Activated CD8-positive, alpha-beta memory T cell treated with anti-CD3 and anti-CD28 coated beads, Interleukin-2, amount 50 U/mL, for 48 hours (primary cell): ENCODE measurements at regions not wholly inside any gene's neighbourhood (a gene's known extent, or its start where the extent isn't known, plus 50 kb on each side); places are given as distances from the start of the nearest gene placed in this dataset.
"Not testable (repeated sequence)": the region's sequence is repeated elsewhere in the genome, so short reads cannot be mapped to it uniquely, and the experiment has no call there.

ENCODE experiments used
- DNase-seq: peaks from one replicate; pipeline ENCODE4 v3.0.0-alpha.2; 2020

DNA sequence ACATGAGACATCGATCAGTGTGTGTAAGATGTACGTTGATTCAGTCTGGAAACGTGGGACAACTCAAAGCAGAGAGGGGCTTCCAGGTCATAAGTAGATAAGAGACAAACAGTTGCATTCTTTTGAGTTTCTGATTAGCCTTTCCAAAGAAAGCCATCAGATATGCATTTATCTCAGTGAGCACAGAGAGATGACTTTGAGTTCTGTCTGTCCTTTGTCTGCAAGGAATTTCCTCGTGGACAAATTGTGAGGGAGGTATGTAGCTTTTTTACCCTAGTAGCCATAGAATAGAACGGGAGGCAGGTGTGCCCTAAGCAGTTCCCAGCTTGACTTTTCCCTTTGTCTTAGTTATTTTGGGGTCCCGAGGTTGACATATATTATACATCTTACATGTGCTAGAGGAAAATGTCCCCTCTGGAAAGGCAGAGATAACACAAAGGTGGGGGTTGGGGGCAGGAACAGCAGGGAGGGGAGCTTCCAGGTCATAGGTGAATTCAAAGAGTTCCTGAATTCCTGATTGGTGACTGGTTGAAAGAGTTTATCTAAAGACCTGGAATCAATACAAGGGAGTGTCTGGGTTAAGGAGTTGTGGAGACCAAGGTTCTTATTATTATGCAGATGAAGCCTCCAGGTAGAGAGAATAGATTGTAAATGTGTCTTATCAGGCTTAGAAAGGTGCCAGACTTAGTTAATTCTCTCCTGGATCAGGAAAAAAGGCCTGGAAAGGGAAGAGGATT, 237.0 kb downstream of the NFATC2 start:
- DNase-seq = no peak

DNA sequence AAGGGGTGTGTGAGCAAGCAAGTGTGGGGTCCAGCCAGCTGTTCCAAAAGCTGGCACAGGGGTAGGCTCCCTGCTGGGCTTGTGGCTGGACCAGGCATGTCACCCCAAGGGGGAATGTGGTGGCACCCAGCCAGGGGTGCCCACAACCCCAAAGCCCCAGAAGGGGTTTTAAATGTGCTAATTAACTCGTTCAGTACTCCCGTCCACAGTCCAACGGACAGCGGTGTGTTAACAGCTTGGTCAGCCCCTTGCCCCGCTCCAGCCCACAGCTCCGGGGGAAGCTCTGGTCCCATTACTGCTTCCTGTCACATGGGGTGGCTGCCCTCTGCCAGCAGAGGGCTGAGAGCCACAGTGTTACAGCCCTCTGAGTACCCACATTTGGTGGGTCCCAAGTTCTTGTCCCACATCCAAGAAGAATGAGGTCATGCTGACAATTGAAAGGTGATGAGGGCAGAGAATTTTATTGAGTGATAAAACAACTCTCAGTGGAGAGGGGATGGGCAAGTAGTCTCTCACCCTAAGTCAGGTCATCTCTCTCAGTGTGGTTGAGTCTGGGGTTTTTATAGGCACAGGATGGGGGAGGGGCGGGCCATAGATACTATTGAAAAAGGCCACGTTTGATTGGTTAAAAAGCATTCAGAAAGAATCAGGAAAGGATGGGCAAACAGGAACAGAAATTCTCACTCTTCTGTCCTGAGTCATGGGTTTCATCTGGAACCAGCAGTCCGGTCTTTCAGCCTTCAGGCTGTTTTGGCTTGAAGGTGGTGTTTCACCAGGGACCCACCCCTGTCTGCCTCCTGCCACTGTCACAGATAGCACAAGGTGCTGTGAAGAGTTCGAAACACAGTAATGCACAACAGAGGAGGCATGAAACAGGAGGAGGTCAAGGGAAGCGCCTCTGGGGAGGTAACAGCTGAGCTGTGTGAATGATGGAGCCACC, 238.5 kb downstream of the NFATC2 start:
- DNase-seq = no peak

DNA sequence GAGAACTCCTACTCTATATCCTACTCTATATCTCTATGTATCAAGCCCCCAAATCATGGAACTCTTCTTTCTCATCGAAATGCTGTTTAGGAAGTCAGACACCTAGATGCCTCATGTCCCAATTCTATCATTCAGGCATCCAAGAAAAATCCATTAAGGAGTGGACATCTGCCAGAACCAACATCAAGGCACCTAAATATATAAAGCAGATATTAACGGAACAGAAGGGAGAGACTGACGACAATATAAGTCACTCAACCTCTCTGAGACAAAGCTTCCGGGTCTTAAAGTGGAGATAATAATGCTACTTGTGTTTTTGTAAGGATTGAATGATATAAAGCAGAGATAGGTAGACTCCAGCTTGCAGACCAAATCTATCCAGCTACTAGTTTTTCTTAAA, 241.5 kb downstream of the NFATC2 start:
- no peak for DNase-seq

DNA sequence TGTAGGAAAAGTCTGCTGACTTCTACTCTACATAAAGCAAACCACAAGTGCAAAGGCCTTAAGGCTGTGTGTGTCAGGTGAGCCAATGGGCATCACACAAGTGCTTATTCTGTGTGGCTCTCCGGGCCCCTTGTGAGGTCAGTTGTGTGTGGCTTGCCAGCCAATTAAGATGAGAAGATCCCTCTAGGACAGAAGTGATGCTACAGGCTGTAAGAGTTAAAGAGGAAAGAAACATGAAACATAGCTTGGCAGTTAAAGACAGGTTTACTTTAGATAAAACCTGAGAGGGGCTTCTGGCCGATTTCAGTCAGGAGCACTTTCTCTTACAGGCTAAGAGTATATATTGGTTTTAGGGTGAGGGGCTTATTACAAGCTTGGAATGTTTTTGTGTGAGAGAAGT, 242.4 kb downstream of the NFATC2 start:
- no peak for DNase-seq

DNA sequence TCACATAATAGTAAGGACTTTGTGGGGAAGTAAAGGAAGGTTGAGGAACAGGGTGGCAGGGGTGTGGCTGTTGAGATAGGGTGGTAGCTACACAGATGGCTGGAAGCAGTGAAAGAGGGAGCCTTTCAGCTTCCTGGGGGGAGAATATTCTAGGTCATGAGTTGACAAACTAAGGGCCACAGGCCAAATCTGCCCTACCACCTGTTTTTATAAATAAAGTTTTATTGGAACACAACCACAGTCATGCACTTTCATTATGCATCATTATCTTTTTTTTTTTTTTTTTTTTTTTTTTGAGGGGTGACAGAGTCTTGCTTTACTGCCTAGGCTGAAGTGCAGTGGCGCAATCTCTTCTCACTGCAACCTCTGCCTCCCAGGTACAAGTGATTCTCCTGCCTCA, 243.1 kb downstream of the NFATC2 start:
- no peak for DNase-seq

DNA sequence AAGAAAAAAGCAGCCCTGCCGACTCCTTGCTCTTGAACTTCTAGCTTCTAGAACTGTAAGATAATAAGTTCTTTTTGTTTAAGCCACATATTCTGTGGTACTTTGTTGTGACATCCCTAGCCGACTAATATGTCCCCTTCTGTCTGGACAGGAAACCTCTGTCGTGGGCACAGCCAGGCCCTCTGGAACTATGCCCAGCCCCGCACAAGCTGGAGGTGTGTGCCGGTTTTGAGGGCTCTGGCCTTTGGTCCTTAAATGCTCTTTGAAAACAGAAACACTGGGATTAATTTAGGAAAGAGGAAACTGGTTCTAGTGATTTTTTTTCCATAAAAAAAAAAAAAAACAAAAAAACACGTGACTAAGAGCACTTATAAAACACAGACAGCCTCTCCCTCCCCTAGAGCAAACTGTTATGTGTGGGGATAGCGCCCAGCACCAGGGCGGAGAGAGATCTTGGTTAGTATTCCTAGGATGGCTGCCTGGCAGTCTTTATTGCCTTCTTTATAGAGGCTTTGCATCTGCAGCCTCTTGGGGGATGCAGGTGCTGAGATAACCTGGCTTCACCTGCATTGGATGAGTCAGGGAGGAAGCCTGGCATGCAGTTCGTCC, 244.3 kb downstream of the NFATC2 start:
- DNase-seq = no peak

DNA sequence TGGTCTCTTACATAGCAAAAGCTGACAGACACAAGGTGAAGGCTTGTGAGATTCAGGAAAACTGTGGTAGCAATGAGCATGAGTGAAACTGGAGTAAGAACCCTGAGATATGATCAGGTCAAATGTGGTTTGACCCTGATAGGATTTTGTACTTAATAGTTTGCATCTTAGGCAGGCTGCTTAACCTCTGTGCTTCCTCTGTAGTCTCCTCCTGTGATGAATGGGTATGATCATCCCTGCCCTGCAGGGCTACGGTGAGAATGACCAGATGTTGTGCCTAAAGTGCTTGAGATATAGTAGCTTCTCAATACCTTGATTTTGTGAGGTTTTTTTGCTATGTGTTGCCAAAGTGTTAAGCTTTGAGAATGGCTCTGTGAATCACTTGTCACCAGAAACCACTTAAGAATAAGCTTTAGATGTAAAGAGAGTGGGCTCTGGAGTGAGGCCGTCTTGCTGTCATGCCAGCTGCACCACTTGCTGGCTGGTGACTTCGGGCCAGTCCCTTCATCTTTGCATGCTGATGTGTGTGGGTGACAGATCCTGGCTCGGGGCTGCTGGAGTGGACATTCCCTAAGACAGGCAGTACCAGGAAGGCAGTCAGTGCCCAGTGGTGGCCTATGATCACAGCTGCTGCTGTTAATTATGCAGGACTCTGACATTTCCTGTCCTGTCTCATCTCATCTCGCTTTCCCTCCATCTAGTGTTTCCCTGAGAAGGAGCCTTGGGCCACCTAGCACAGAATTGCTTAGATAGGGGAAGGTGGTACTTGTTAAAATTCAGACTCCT, 254.7 kb downstream of the NFATC2 start:
- DNase-seq = no peak

DNA sequence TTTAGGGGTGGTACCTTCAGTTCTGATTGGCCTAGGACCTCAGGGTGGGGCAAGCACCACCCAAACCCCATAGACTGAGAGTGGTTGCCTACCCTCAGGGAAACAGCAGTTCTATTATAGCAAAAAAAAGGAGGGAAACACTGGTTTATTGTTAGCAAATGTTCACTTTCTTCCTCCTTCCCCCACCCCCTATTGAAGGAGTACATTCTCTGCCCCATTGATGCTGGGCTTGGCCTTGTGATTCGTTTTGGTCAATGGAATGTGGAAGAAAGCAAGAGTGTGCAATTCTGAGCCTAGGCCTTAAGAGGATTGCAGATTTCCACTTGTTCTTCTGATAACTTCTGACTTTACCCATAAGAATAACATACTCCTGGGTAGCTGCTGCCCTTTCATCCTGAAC, 255.8 kb downstream of the NFATC2 start:
- DNase-seq = no peak

DNA sequence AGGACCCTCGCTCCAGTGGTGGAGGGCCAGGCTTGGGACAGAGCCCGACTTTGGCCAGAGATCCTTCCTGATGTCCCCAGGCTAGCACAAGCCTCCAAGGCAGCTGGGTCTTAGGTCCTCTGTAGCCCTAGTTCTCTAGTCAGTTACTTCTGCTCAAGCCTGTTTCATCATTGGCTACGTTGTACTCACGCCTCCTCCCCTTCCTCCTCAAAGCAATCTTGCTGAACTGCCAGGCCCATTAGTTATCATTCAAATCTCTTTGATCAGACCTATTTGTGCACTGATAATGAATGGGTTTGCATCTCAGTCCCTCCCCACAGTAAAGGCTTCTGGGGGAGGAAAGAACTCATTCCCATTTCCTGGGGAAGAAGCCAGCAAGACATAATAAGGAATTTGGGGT, 256.8 kb downstream of the NFATC2 start:
- no peak for DNase-seq

DNA sequence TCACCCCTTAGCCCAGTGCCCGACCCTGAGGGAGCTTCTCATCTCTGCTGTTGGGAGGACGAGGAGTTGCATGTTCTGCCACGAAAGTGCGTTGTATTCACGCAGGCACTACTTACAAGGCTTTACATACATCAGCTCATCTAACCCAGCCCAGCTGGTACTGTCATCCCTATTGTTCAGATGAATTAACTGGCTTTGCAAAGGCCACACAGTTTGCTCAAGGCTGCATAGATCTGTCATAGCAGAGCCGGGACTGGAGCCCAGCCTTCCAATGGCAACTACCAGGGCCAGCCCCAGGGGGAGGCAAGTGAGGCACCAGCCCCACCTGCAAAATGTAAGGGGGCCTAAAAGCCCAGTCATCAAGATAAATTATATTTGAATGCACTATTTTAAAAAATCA, 257.6 kb downstream of the NFATC2 start:
- no peak for DNase-seq

DNA sequence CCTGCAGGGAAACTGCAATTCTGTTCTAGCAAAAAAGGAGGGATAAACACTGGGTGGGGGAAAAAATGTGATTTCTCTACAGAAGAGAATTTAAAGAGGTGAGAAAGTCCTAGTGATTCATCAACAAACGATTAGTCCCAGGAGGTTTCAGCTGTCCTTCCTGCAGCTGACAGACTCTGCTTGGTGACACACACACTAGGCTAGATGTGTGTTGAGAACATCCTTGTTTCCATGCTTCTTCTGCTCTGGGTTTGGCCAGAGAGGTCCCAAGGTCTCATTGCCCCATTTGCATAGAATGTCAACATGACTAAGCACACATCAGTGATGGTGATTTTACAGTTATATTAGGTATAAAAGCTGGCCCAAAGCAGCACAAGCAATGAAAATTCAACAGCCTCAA, 258.3 kb downstream of the NFATC2 start:
- no peak for DNase-seq

DNA sequence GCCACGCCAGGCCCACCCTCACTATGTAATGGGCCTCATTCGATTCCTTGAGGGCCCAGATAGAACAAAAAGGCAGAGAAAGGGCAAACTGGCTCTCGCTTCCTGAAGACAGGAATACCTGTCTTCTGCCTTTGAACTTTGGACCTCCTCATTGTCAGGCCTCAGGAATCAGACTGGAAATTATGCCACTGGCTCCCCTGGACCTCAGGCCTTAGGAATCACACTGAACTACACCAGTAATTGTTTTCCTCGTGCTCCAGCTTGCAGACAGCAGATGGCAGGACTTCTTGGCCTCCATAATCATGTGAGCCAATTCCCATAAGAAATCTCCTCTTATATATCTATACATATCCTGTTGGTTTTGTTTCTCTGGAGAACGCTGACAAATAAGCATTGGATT, 258.6 kb upstream of the KCNG1 start:
- DNase-seq = no peak

DNA sequence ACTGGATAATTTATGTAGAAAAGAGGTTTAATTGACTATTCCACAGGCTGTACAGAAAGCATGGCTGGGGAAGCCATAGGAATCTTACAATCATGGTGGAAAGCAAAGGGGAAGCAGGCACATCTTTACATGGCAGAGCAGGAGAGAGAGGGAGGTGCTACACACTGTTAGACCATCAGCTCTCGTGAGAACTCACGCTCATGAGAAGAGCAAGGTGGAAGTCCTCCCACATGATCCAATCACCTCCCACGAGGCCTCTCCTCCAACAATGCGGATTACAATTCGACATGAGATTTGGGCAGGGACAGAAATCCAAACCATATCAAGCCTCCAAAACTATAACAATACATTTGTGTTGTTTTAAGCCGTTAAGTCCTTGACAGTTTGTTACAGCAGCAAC, 257.1 kb upstream of the KCNG1 start:
- no peak for DNase-seq

DNA sequence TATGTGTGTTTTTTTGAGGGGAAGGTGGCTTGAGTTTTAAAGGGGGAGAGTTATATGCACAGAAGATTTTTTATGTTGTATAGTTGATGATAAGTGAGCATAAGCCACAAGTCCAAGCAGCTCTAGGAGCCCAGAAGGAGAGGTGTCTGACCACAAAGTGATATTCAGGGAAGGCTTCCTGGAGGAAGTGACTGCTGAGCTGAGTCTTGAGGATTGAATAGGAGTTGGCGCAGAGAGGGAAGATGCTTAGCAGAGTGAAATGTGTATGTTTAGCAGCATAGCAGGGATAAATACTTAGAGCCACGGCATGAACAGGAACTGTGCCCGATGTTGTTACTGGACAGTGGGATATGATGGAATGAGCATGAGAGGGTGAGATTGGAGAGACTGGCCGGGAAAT, 255.1 kb upstream of the KCNG1 start:
- no peak for DNase-seq

DNA sequence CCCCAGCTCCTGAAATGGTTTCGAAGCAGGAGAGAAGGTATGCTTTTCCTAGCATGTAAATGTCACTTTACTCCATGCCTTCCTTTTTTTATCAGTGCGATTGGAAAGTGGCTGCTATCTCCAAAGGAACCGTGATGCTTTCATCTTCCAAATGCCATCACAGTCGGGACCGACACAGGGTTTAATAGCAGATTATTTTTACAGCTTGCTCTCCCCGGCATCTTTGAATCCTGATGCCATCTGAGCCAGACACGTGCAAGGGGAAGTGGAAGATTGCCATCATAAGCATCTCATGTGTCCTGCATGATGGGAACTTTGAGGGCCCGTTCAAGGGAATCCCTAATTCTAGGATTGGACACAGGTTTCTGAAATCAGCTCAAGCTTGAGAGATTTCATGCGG, 253.4 kb upstream of the KCNG1 start:
- DNase-seq = no peak

DNA sequence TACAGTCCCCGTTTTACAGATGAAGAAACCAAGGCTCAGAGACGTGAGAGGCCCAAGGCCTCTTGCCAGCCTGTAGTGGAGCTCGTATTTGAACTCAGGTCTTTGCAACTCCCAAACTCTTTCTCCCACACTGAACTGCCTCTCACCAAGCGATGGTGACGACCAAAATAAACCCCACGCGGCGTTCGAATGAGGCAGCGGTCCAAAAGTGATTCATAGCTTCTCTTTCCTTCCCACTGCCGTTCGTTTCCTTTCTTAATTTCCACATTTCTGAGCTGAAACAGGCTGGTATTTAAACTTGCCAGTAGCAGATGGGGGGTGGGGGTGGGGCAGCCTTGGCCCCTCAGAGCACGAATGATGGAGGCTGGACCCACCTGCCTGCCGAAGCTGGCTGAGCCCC, 252.9 kb upstream of the KCNG1 start:
- DNase-seq = no peak

DNA sequence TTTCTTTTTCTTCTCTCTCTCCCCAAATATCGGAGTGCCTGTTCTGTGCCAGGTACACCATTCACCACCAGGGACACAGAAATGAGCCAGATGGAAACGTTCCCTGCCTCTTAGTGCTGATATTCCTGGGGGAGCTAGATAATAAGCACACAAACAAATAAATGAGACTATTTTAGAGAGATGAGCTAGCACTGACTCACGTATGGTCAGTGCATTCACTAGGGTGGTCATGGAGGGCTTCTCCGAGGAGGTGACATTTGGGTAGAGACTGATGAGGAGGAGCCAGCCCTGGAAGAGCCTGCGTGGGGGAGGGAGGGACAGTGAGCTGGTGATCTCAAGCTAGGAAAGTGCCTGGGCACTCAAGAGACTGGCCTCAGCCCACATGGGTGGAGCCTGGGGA, 252.3 kb upstream of the KCNG1 start:
- DNase-seq = no peak

DNA sequence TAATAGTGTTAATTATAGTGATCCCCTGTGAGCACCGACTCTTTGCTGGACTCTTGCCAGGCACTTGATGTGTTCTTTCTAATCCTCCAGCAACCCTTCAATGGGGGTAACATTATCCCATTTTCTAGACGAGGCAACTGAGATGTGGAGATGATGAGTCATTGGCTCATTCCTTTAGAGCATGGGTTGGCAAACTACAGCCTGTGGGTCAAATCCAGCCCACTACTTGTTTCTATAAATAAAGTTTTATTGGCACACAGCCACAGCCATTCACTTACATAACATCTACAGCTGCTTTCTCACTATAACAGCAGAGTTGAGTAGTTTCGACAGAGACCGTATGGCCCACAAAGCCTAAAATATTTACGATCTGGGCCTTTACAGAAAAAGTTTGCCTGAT, 249.5 kb upstream of the KCNG1 start:
- DNase-seq = no peak

DNA sequence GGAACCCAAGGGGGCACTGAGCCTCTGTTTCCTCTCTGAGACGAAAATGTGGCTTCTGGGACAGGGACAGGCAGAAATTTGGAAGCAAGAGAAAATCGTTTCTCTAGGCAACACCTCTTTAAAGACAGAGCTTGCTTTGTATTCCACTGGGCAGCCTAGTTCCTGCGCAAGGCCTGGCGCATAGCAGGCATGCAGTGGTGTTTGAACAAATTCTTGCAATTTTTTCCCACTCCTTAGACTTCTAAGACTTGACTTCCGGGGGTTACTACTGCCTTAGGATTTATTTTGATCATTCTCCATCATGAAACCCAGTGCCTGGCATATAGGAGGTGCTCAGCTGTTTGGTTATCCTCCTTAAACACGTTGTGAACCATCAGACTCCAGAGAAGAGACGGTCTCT, 249.0 kb upstream of the KCNG1 start:
- no peak for DNase-seq

DNA sequence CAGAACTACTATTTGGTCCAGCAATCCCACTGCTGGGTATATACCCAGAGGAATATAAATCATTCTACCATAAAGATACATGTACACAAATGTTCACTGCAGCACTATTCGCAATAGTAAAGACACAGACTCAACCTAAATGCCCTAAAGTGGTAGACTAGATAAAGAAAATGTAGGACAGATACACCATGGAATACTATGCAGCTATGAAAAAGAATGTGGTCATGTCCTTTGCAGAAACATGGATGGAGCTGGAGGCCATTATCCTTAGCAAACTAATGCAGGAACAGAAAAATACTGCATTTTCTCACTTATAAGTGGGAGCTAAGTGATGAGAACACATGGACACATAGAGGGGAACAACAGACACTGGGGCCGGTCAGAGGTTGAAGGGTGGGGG, 248.4 kb upstream of the KCNG1 start:
- DNase-seq = not testable (repeated sequence)

DNA sequence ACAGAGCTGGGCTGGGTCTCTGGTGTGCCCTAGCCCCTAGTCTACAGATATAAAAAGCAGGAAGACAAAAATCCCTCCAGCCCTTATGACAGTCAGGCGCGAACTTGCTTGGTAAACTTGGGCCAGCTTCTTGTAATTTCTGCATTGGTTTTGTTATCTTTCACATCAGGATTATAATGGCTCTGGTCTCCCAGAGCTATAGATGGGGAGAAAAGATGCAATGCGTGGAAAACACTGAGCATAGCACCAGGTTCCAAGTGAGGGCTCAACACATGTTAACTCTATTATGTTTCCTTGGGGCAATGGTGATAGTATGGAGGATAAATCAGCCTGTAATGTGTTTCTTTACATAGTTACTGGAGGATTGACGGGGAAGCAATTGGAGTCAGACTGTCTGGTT, 246.8 kb upstream of the KCNG1 start:
- DNase-seq = no peak

DNA sequence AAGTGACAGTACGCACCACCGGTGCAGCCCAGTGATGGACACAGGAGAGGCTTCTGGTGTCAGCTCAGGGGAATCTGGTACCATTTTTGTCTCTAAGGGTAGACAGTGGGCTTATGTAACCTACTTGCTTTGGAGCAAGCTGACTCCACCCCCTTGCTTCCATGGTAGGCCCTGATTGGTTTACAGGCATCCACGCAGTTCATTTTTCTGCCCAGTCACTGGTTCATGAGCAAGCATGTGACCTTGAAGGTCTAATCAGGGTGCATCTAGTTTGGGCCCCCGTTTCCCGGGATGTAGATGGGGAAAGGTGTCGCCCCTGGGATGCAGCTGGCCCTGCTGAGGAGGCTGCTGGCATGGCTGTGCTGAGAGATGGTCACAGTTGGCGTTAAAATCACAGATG, 244.8 kb upstream of the KCNG1 start:
- DNase-seq = no peak

DNA sequence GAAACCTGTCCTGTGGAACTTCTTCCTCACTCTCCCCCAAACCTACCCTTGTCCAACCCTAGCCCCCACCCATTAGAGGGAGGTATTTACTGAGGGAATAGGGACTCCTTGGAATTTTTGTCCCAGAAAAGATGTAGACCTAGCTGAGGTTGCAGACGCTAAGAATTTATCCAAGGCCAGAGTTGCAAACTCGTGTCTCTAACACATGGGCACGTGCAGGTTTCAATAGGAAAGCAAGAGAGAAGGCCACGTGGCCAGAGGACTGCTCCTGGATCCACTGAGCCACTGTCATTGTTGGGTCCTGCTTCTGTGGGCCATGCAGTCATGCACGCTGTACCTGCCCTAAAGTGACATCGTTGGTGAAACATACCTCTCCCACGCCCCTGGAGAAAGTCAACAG, 243.4 kb upstream of the KCNG1 start:
- no peak for DNase-seq
